K562 (cell line): ENCODE measurements at regions not wholly inside any gene's neighbourhood (a gene's known extent, or its start where the extent isn't known, plus 50 kb on each side); places are given as distances from the start of the nearest gene placed in this dataset.

Experiments
- ATAC-seq: fragments of 200-7000 bp; cut with Tn5 transposase; 3 replicates; pipeline ENCODE4 v1.9.1; 2020; ENCODE audit warnings: moderate library complexity
- BruUV-seq: library from RNA; stranded (reverse); fragments of 400-500 nt; replicated peaks from 2 replicates; lab custom pipeline; 2021; lab: Mats Ljungman, UMichigan
- CTCF ChIA-PET: fragments of 300-600 bp; formaldehyde crosslinking; extraction: SDS; loops from one replicate; lab custom pipeline; 2021; ENCODE audit warnings: low intra/inter-chr PET ratio; lab: Yijun Ruan, JAX
- POLR2A ChIA-PET: fragments of 300-600, 350-650 bp; sonication (Branson Sonifier 250); formaldehyde crosslinking; extraction: SDS; loops from one replicate; lab custom pipeline; 2021; ENCODE audit warnings: antibody characterized with exemption, inconsistent platforms; lab: Yijun Ruan, JAX
- DNase-seq, 4 experiments: peaks; one replicate each; pipeline versions ENCODE4 v3.0.0 to v3.0.0-alpha.2; 2011 to 2018; ENCODE audit warnings: low spot score in 3 of 4, mixed read lengths in 3 of 4; ENCODE audit errors: extremely low read depth in 1 of 4
- FAIRE-seq: peaks from 2 replicates; lab custom pipeline; 2011; peaks lifted over from hg19 to GRCh38; lab: Jason Lieb, UNC
- H2AFZ ChIP-seq: 2 replicates; pipeline ENCODE4 v1.6.0; 2011; ENCODE audit warnings: low read depth, low read length, control low read depth, inconsistent platforms
- H3K27ac ChIP-seq: fragments of 200-600 bp; 3 replicates; pipeline ENCODE4 v1.8.0; 2011; ENCODE audit warnings: low read depth, mild to moderate bottlenecking, control low read depth, inconsistent platforms, low read length, moderate library complexity, mixed read lengths; ENCODE audit errors: extremely low read depth
- H3K27me3 ChIP-seq, 2 experiments: fragments of 300-600 bp in 1 of 2; 2 replicates in 1 of 2; 3 replicates in 1 of 2; pipeline versions ENCODE4 v1.6.0 to v1.8.0; 2011; ENCODE audit warnings: inconsistent platforms in 2 of 2, low read length in 2 of 2, mild to moderate bottlenecking in 1 of 2, mixed read lengths in 1 of 2, moderate library complexity in 1 of 2; ENCODE audit not compliant: control insufficient read depth in 2 of 2, insufficient read depth in 2 of 2
- H3K36me3 ChIP-seq: fragments of 300-600 bp; 3 replicates; pipeline ENCODE4 v1.8.0; 2011; ENCODE audit warnings: mild to moderate bottlenecking, low read length, inconsistent platforms; ENCODE audit not compliant: control insufficient read depth, insufficient read depth
- H3K4me1 ChIP-seq, 2 experiments: fragments of 200-600 bp in 1 of 2; replicated peaks in 1 of 2; 2 replicates in 1 of 2; 3 replicates in 1 of 2; pipeline versions ENCODE4 v1.5.1 to v1.8.0; 2011; ENCODE audit warnings: inconsistent platforms in 2 of 2, low read length in 2 of 2, mild to moderate bottlenecking in 1 of 2, mixed read lengths in 1 of 2, moderate library complexity in 1 of 2; ENCODE audit not compliant: control insufficient read depth in 2 of 2, insufficient read depth in 2 of 2
- H3K4me2 ChIP-seq: 2 replicates; pipeline ENCODE4 v1.6.1; 2011; ENCODE audit warnings: low read length, control low read depth, inconsistent platforms, mixed read lengths; ENCODE audit not compliant: insufficient read depth
- H3K4me3 ChIP-seq: fragments of 200-600 bp; sonication (generic), shearing (Covaris generic); 2 replicates; pipeline ENCODE4 v1.5.1; 2016; ENCODE audit warnings: control low read depth, inconsistent platforms
- H3K79me2 ChIP-seq: fragments of 200-600 bp; 3 replicates; pipeline ENCODE4 v1.8.0; 2011; ENCODE audit warnings: low read length, inconsistent platforms; ENCODE audit not compliant: control insufficient read depth, insufficient read depth
- H3K9ac ChIP-seq, 2 experiments: 2 replicates each; pipeline versions ENCODE4 v1.6.0 to v1.6.1; 2011; ENCODE audit warnings: low read depth in 2 of 2, low read length in 2 of 2, control low read depth in 1 of 2, inconsistent platforms in 1 of 2, mild to moderate bottlenecking in 1 of 2, mixed read lengths in 1 of 2; ENCODE audit not compliant: insufficient read depth in 1 of 2
- H3K9me1 ChIP-seq: one replicate; pipeline ENCODE4 v1.6.0; 2011; ENCODE audit warnings: inconsistent platforms, mild to moderate bottlenecking, low read length, moderate library complexity; ENCODE audit not compliant: control insufficient read depth, insufficient read depth
- H3K9me3 ChIP-seq: replicated peaks from 2 replicates; pipeline ENCODE4 v1.5.1; 2011; ENCODE audit warnings: low read depth, low read length, inconsistent platforms; ENCODE audit not compliant: control insufficient read depth, insufficient read depth
- H4K20me1 ChIP-seq: replicated peaks from 2 replicates; pipeline ENCODE4 v1.6.1; 2011; ENCODE audit warnings: low read length, inconsistent platforms, mixed read lengths; ENCODE audit not compliant: control insufficient read depth, insufficient read depth
- CCNT2 ChIP-seq: IDR thresholded peaks from 2 replicates; pipeline ENCODE4 v1.6.1; 2011; ENCODE audit warnings: borderline replicate concordance, low read depth, mild to moderate bottlenecking, moderate library complexity, mixed read lengths, low read length; ENCODE audit not compliant: insufficient read length; ENCODE audit errors: extremely low read depth
- EP300 ChIP-seq: IDR thresholded peaks from 2 replicates; pipeline ENCODE4 v1.6.1; 2012; ENCODE audit warnings: low read length, improper control_type of control experiment
- KDM1A ChIP-seq, 2 experiments: fragments of 450-650 bp; IDR thresholded peaks; 2 replicates each; pipeline ENCODE4 v1.6.1; 2016; ENCODE audit warnings: mild to moderate bottlenecking in 2 of 2
- NFE2L1 ChIP-seq: fragments of 450-650 bp; IDR thresholded peaks from 2 replicates; pipeline ENCODE4 v1.6.1; 2016; ENCODE audit warnings: missing genetic modification characterization, low read depth, mild to moderate bottlenecking, missing compliant biosample characterization, moderate library complexity, borderline replicate concordance
- PURB ChIP-seq: sonication (generic); formaldehyde crosslinking; IDR thresholded peaks from 2 replicates; pipeline ENCODE4 v1.9.0; 2021; ENCODE audit warnings: low read depth, mild to moderate bottlenecking, missing genetic modification reagents
- YBX1 ChIP-seq: fragments of 450-650 bp; IDR thresholded peaks from 2 replicates; pipeline ENCODE4 v1.7.1; 2016; ENCODE audit warnings: mild to moderate bottlenecking
- ZNF217 ChIP-seq: sonication (generic); formaldehyde crosslinking; IDR thresholded peaks from 2 replicates; pipeline ENCODE4 v1.8.0; 2022; ENCODE audit warnings: mild to moderate bottlenecking, missing genetic modification reagents
- ZNF507 ChIP-seq: conservative IDR thresholded peaks from 2 replicates; pipeline ENCODE4 v1.6.1; 2017; ENCODE audit warnings: missing genetic modification characterization, missing compliant biosample characterization
- ZNF740 ChIP-seq, 3 experiments: fragments of 200-800 bp in 1 of 3; sonication (Bioruptor generic) in 1 of 3; sonication (generic) in 1 of 3; formaldehyde crosslinking in 1 of 3; IDR thresholded peaks; 2 replicates each; pipeline versions ENCODE4 v1.6.1 to v1.8.0; 2016 to 2022; ENCODE audit warnings: mild to moderate bottlenecking in 2 of 3, missing compliant biosample characterization in 2 of 3, missing genetic modification characterization in 2 of 3, missing genetic modification reagents in 1 of 3
- WGBS: fragments of 100-300 bp; shearing (Covaris generic); methylation state at CpG from one replicate; pipeline ENCODE4 v1.1.6; 2016; ENCODE audit warnings: low coverage, mixed read lengths; ENCODE audit not compliant: insufficient coverage; ENCODE audit errors: missing lambda C conversion rate; 5-methylcytosine and 5-hydroxymethylcytosine counted together
- in situ Hi-C: fragments of 300-500 bp; cut with MboI; formaldehyde crosslinking; loops from 4 replicates; pipeline ENCODE4 v1.15.0; 2018; ENCODE audit warnings: inconsistent platforms, mixed read lengths
- intact Hi-C: fragments of 100-400 bp; cut with micrococcal nuclease; formaldehyde crosslinking; loops from 2 replicates; pipeline ENCODE4 v1.14.2; 2022

GRCh38 chr1:73761559-73761958 lies 436.4 kb downstream of the LRRIQ3 start (continued):
- no peak for TF ChIP-seq CCNT2
- TF ChIP-seq EP300 = no peak
- no peak for TF ChIP-seq KDM1A (IDR thresholded peaks at IDR 0.05)
- no peak for TF ChIP-seq PURB (CRISPR knock-in tag)

- H3K27ac ChIP-seq = no peak overlapping the region
- no peaks in the 10 kb centered on the region for H3K9me3 ChIP-seq
- H3K9ac ChIP-seq = no peak overlapping the region
- no peaks in the 10 kb centered on the region for H4K20me1 ChIP-seq
- in situ Hi-C loops = no loop called here
- no peaks in the 10 kb centered on the region for H3K36me3 ChIP-seq
- H2AFZ ChIP-seq = no peak overlapping the region
- H3K4me2 ChIP-seq = no peak overlapping the region
- ATAC-seq = no peak
- WGBS = 0% methylated on average over 1 of the region's 1 CpG
- no peak for DNase-seq
- no peaks in the 10 kb centered on the region for H3K27me3 ChIP-seq
- H3K4me1 ChIP-seq = no peaks in the 10 kb centered on the region
- no peak for TF ChIP-seq ZNF217
- no peak for TF ChIP-seq ZNF740 (CRISPR knock-in tag; IDR thresholded peaks at IDR 0.05)
- TF ChIP-seq ZNF740 (tag; IDR thresholded peaks at IDR 0.05) = no peak
- no peak for TF ChIP-seq ZNF507 (tag)
- no peak for TF ChIP-seq NFE2L1 (tag)
- no peak for TF ChIP-seq YBX1
- CTCF ChIA-PET = no interaction called here
- intact Hi-C loops = no loop called here
- BruUV-seq = no TSS peak
- no peak overlapping the region for H3K4me3 ChIP-seq
- no peaks in the 10 kb centered on the region for H3K79me2 ChIP-seq
- POLR2A ChIA-PET = no interaction called here
- FAIRE-seq = no peak
- H3K9me1 ChIP-seq = no peaks in the 10 kb centered on the region
Observed at GRCh38 chr1:73759011-73759410, 439.0 kb downstream of the LRRIQ3 start.
